T-helper 2 cell treated with Interferon-gamma antibody and Interleukin-4, amounts not matched to agents 5 μg/mL and 100 μg/mL, for 36 hours (primary cell): ENCODE measurements at regions not wholly inside any gene's neighbourhood (a gene's known extent, or its start where the extent isn't known, plus 50 kb on each side); places are given as distances from the start of the nearest gene placed in this dataset.

ENCODE experiments used
- DNase-seq: peaks from one replicate; pipeline ENCODE4 v3.0.0; 2021; ENCODE audit warnings: low spot score
- H3K27ac Mint-ChIP-seq: one replicate; pipeline ENCODE4 v1.8.0; 2021; ENCODE audit warnings: mild to moderate bottlenecking, mixed read lengths
- H3K27me3 Mint-ChIP-seq: one replicate; pipeline ENCODE4 v1.8.0; 2021; ENCODE audit warnings: low read depth, mixed read lengths
- H3K36me3 Mint-ChIP-seq: one replicate; pipeline ENCODE4 v1.8.0; 2021; ENCODE audit warnings: low read depth, mixed read lengths
- H3K4me1 Mint-ChIP-seq: one replicate; pipeline ENCODE4 v1.8.0; 2021; ENCODE audit warnings: low read depth, mixed read lengths
- H3K4me3 Mint-ChIP-seq: one replicate; pipeline ENCODE4 v1.8.0; 2022; ENCODE audit warnings: mild to moderate bottlenecking, moderate library complexity, mixed read lengths
- H3K9me3 Mint-ChIP-seq: one replicate; pipeline ENCODE4 v1.8.0; 2021; ENCODE audit warnings: mixed read lengths

DNA sequence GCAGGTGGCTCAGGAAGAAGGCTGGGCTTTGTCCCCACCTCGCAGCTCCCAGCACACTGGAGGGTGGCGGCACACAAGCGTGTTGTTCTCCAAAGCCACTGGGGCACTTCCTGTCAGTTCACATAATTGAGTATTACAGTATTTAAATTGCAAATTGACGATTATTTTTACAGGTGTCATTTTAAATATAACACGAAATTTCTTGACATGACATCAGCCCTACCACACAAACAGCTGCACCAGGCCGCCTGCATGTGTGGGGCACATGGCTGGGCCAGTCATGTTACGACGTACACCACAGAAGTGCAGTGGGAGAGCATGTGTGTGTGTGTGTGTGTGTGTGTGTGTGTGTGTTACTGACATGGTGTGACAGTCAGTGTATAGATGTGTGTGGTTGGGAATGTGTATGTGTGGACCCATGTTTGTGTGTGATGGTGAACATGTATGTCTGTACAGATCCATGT, 155.6 kb downstream of the TTC32 start:
- DNase-seq, result no peak
- H3K4me1 Mint-ChIP-seq, result no peaks in the 10 kb centered on the region
- no peak overlapping the region for H3K4me3 Mint-ChIP-seq
- peaks cover 6% of the 10 kb centered on the region for H3K27me3 Mint-ChIP-seq
- H3K9me3 Mint-ChIP-seq, result no peaks in the 10 kb centered on the region
- no peak overlapping the region for H3K27ac Mint-ChIP-seq
- H3K36me3 Mint-ChIP-seq, result no peaks in the 10 kb centered on the region

DNA sequence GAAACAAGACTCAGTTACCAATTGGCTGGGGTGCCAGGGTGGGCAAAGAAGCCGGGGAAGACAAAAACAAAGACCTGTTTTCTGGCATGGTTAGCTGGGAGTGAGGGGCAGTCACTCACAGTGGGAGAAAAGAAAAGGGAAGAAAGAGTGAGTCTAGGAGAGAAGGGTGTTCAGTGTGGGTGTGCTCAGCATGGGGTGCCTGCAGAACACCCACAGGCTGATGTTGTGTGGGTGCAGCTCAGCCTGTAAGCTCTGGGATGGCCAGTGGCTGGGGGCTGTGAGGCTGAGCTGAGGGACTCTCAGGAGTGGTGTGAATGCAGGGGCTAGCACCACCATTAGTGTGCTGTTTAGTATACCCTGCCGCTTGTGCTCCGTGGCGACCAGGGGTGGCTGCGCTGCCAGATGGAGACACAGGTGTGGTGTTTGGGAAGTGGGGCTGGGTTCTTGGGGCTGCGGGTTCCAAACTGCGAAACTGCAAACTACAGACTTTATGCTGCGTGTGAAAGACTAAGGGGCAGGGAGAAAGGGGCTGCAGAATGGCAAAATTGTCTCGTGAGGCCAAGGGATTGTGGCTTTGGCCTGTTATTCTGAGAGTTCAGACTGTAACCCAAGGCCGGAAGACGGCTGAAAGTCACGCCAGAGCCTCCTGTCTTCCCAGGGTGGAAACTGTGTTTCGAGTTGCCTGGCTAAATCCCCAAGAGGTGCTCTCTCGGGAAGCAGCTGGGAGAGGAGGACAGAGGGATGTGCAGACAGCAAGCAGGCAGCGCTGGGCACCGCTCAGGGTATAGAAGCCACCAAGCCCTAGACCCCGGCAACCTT, 156.3 kb downstream of the TTC32 start:
- Mint-ChIP-seq H3K36me3 (no peaks in the 10 kb centered on the region), H3K4me3 (no peak overlapping the region), H3K9me3 (no peaks in the 10 kb centered on the region), H3K4me1 (no peaks in the 10 kb centered on the region), H3K27ac (no peak overlapping the region), H3K27me3 (peaks cover 6% of the 10 kb centered on the region)
- no peak for DNase-seq

DNA sequence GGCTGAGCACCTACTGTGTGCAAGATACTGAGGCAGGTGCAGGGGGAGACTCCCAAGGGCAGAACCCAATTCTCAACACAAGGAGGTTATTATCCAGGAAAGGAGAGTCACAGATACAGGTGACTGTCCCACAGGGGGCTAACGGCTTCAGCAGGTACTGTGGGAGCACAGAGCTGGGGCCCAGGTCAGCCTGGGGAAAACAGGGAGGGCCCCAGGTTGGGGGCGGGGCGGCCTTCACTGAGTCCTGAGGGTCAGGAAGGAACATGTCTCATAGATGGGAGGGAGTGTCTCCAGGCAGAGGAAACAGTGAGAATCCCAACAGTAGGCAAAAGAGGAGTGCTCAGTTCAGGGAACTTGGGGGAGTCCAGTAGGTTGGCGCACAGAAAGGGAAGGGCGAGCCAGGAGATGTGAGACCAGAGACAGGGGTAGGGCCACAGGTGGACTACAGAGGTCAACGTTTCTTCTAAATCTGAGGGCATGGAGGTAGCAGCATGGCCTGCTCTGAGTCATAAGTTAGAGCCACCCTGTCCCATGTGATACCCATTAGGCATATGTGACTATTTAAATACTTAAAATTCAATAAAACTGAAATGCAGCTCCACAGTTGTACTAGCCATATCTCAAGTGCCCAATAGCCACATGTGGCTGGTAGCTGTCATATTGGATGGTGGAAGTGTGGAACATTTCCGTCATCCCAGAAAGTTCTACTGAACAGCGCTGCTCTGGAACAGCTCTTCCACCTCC, 157.2 kb downstream of the TTC32 start:
- no peak for DNase-seq
- Mint-ChIP-seq H3K9me3 (no peaks in the 10 kb centered on the region), H3K27me3 (peaks cover 4% of the 10 kb centered on the region), H3K36me3 (no peaks in the 10 kb centered on the region), H3K4me3 (no peak overlapping the region), H3K4me1 (no peaks in the 10 kb centered on the region), H3K27ac (no peak overlapping the region)

DNA sequence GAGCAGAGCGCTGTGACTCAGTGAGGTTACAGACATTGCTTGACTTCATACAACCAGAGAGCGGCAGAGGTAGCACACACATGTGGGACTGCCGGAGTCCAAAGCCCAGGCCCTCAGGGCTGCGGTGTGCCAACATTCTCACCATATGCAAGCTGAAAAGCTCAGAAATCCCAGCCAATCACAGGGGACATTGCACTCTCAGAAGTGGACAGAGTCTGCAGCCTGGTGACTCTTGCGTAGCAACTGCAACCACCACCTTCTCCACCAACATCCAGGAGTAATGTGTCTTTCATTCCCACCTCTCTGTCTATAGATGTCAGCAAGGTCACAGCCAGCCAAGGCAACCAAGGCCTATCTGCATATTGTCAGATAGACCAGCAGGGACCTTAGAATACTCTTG, 158.1 kb downstream of the TTC32 start:
- no peak for DNase-seq
- Mint-ChIP-seq H3K4me3 (no peak overlapping the region), H3K27ac (no peak overlapping the region)

DNA sequence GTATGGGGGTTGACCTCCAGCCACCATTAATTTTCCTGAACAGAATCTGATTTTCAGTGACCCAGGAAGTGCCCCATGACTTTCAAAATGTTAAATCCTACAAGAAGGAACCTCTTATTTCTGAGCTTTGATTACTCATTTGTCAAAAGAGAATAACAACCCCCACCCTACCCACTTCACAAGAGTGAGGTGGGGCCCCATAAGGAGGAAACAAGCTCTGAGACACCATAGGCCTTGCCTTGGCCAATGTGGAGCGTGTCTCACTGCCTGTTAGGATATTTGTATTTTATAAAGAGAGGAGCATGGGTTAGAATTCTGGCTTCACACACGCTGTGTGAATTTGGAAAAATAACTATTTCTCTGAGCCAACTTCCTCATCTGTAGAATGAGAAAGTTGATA, 158.9 kb downstream of the TTC32 start:
- no peak overlapping the region for H3K4me3 Mint-ChIP-seq
- no peaks in the 10 kb centered on the region for H3K36me3 Mint-ChIP-seq
- H3K9me3 Mint-ChIP-seq, result no peaks in the 10 kb centered on the region
- DNase-seq, result no peak
- H3K27me3 Mint-ChIP-seq, result peaks cover 4% of the 10 kb centered on the region
- no peak overlapping the region for H3K27ac Mint-ChIP-seq
- H3K4me1 Mint-ChIP-seq, result no peaks in the 10 kb centered on the region

More for the DNA sequence above, 158.1 kb downstream of the TTC32 start:
- Mint-ChIP-seq H3K27me3 (peaks cover 4% of the 10 kb centered on the region), H3K36me3 (no peaks in the 10 kb centered on the region), H3K9me3 (no peaks in the 10 kb centered on the region), H3K4me1 (no peaks in the 10 kb centered on the region)

DNA sequence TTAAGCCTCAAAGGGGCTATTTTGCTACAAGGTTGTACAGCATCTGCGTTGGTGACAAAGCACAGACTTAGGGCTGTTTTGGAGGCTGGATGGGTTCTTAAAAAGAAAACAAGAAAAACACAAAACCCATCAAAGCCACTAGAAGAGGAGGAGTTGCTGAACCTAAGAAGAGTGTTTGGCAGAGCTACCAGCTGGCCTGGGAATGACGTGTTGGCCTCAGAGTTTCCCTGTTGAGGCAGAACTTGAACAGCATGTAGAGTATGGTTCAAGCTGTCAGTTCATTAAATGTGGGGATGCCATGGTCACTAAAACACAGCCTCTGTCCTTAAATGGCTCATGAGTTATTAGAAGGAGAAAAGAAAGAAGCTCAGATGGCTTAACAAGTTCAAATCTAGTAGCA, 162.5 kb downstream of the TTC32 start:
- H3K4me1 Mint-ChIP-seq, result no peaks in the 10 kb centered on the region
- peaks cover 4% of the 10 kb centered on the region for H3K27me3 Mint-ChIP-seq
- no peak overlapping the region for H3K27ac Mint-ChIP-seq
- no peak for DNase-seq
- no peak overlapping the region for H3K4me3 Mint-ChIP-seq
- no peaks in the 10 kb centered on the region for H3K36me3 Mint-ChIP-seq
- no peaks in the 10 kb centered on the region for H3K9me3 Mint-ChIP-seq

DNA sequence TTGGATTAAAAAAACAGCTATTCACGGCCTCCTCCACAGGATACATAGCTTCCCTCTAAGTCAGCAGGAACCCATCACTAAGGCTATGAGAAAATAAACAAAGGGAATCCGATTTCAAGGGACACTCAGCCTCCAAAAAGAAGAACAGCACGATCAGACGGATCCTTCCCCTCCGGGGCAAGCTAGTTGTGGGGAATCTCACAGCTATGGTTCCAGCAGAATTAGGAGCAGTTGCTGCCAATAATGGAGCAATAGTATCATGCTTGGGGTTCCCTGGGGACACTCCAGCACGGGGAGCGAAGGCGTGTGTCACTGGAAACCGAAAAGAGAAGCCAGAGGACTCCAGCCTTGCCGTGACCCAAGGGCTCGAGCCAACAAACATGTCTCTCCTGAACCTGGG, 163.1 kb downstream of the TTC32 start:
- H3K27me3 Mint-ChIP-seq, result peaks cover 4% of the 10 kb centered on the region

DNA sequence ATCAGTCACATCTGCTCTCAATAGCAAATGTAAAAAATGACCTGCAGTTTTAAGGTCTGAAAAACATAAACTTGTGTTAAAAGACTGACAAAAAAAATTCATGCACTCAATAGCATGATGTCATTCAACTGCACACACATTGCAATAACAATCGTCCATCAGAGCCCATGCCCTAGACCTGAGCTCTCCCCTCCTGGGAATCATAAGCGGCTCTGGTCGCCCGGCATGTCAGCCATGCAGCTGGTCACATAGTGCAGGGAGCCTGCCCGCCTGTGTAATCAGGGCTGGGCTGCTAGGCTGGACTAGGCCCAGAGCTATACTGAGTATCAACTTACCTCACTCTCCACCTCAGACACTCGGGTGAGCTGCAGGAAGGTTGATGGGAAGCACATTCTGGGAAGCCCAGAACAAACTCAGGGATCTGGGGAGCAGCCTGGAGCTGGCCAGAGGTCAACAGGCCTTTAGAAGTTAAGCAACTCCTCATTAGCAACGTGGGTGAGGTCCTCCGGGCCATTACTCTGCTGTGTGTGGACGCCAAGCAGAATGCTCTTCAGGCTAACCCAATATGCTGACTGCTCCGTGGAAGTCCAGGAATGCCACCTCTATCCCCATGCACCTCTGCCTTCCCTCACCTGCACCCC, 165.5 kb downstream of the TTC32 start:
- DNase-seq, result no peak
- no peaks in the 10 kb centered on the region for H3K4me1 Mint-ChIP-seq

More for the DNA sequence above, 163.1 kb downstream of the TTC32 start:
- Mint-ChIP-seq H3K9me3 (no peaks in the 10 kb centered on the region), H3K4me3 (no peak overlapping the region), H3K4me1 (no peaks in the 10 kb centered on the region), H3K27ac (no peak overlapping the region), H3K36me3 (no peaks in the 10 kb centered on the region)
- no peak for DNase-seq

DNA sequence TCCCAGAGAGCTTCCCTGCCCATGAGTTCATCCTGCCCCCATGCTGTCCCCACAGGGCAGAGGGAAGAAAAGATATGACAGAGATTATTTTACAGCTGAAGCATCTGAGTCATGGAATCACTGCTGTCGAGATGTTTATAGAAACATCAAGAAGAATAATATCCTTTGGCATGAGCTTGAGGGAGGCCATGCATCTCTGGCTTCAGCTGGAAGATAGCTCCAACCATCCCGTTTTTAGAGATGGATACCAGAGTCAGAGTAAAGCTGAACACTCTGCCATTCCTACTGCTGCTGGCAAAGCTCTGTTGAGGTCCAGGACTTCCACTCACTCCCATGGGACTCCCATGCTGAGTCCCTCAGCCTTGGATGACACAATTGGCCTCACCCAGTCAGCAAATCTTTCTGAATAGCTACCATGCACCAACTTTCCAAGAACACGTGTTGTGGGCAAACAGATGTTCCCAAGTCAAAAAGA, 167.8 kb downstream of the TTC32 start:
- Mint-ChIP-seq H3K27me3 (no peaks in the 10 kb centered on the region), H3K36me3 (no peaks in the 10 kb centered on the region), H3K4me1 (no peaks in the 10 kb centered on the region), H3K27ac (no peak overlapping the region), H3K9me3 (no peaks in the 10 kb centered on the region), H3K4me3 (no peak overlapping the region)
- no peak for DNase-seq

More for the DNA sequence above, 165.5 kb downstream of the TTC32 start:
- Mint-ChIP-seq H3K27ac (no peak overlapping the region), H3K27me3 (peaks cover under 1% of the 10 kb centered on the region), H3K9me3 (no peaks in the 10 kb centered on the region), H3K4me3 (no peak overlapping the region), H3K36me3 (no peaks in the 10 kb centered on the region)

DNA sequence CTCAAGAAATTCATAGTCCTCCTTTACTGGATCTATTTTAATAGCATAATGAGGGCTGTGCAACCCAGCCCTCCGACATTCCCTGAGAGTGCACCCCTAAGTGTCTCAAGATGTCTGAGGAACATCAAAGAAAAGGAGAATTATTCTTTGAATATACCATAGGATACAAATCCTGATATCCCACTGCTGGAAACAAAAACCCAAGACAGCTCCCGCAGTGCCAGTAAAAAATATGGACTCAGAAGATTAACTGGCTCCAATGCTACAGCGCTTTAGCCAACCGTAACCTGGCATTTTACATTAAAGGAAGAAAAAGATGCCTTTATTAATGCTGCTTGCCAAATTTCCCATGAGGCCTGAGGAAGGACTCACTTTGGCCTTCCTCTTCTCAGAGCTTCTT, 168.4 kb downstream of the TTC32 start:
- Mint-ChIP-seq H3K9me3 (no peaks in the 10 kb centered on the region), H3K4me3 (no peak overlapping the region), H3K27me3 (no peaks in the 10 kb centered on the region), H3K4me1 (no peaks in the 10 kb centered on the region), H3K27ac (no peak overlapping the region), H3K36me3 (no peaks in the 10 kb centered on the region)
- DNase-seq, result no peak

DNA sequence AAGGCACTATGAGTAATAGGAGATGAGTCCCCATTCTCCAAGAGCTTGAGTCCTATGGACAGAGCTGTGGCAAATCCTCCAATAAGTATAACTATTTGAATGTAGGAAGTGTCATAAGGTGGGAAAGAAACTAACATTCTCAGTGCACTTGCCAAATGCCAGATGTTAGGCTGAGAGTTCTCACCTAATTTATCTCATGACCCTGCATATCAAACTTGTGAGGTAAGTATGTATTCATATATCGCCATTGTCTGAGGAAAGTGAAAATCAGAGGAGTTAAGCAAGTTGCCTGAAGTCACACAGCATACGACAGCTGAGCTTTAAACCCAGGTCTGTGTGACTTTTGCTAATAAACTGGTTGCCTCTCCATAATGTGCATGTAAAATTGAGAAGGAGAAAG, 169.5 kb downstream of the TTC32 start:
- Mint-ChIP-seq H3K27me3 (no peaks in the 10 kb centered on the region), H3K9me3 (no peaks in the 10 kb centered on the region)
- no peak for DNase-seq

DNA sequence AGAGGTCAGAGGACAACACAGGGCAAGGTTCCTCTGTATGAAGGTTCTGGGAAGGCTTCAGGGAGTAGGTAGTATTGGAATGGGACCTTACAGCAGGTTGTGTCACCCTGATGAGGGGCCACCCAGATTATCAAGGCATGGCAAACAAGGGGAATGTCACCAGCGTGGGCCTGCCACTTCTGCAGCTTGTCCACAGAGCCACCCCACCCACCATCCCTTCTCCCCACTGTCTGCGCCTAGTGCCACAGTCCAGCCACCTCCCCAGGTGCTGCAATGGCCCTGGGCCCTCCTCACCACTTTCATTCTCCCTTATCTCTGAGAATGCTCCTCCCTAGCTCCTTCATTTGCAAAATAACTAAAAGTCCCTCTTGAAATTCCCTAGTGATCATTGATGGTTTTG, 170.3 kb downstream of the TTC32 start:
- no peaks in the 10 kb centered on the region for H3K36me3 Mint-ChIP-seq
- no peak for DNase-seq
- no peaks in the 10 kb centered on the region for H3K27me3 Mint-ChIP-seq
- no peak overlapping the region for H3K27ac Mint-ChIP-seq
- H3K4me3 Mint-ChIP-seq, result no peak overlapping the region
- no peaks in the 10 kb centered on the region for H3K9me3 Mint-ChIP-seq
- H3K4me1 Mint-ChIP-seq, result no peaks in the 10 kb centered on the region

More for the DNA sequence above, 169.5 kb downstream of the TTC32 start:
- Mint-ChIP-seq H3K36me3 (no peaks in the 10 kb centered on the region), H3K4me1 (no peaks in the 10 kb centered on the region), H3K27ac (no peak overlapping the region), H3K4me3 (no peak overlapping the region)

DNA sequence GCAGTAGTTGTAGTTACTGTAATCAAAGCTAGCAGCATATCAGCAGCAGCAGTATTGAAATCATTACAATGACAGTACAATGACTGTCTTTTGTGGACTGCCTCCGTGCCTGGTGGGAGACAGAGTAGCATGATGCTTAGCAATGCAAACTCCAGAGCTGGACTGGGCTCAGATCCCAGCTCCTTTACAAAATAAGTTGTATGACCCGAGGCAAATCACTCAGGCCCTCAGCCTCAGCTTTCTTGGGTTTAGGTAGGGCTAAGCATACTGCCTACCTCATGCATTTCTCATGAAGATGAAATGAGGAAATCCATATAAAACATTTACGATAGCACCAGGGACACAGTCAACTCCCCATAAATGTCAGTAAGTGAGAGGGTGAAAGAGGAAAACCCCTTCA, 170.7 kb downstream of the TTC32 start:
- Mint-ChIP-seq H3K9me3 (no peaks in the 10 kb centered on the region), H3K4me1 (no peaks in the 10 kb centered on the region), H3K27me3 (no peaks in the 10 kb centered on the region), H3K27ac (no peak overlapping the region), H3K36me3 (no peaks in the 10 kb centered on the region), H3K4me3 (no peak overlapping the region)
- DNase-seq, result no peak

DNA sequence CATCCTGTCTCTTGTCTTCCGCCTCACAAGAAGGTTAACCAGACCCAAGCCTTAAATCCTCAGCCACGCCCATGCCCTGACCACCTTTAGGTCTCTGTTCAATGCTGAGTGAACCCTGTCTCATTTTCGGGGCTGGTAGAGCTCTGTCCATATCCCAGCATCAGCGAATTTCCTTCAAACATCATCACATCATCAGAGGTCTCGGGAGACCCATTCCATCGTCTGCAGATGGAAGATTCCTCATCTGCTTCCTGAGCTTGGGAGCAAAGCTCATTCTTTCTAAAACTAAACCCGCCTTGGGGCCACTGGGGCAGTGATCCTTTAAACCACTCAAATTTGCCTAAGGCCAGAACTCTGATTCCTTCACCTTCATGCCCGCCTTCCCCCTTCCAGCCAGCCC, 173.7 kb downstream of the TTC32 start:
- DNase-seq, result no peak
- Mint-ChIP-seq H3K9me3 (no peaks in the 10 kb centered on the region), H3K27ac (no peak overlapping the region), H3K4me1 (no peaks in the 10 kb centered on the region), H3K27me3 (no peaks in the 10 kb centered on the region), H3K36me3 (no peaks in the 10 kb centered on the region), H3K4me3 (no peak overlapping the region)
